ENCODE measurements at regions not wholly inside any gene's neighbourhood (a gene's known extent, or its start where the extent isn't known, plus 50 kb on each side); places are given as distances from the start of the nearest gene placed in this dataset.

DNA sequence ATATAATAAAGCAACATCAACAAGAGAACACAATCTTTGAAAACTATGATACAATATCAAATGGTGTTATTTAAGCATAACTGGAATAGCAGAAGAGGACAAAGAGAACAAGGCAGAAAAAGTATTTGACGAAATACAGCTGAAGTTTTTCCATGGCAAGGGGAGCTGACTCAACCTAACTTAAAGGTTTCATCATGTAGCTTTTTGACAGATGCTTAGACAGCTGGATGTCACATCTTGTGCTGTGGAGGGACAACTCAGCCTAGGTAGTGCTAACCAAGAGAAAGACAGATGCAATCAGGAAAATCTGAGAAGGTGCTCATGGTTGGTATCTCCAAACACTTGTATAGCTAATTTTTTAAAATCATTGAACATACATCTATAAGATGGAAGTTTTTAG, 208.2 kb downstream of the TFEC start:
- Mint-ChIP-seq H3K36me3 (ENCODE audit: insufficient read depth, unreplicated experiment) (no peaks in the 10 kb centered on the region), H3K27me3 (ENCODE audit: insufficient read depth, unreplicated experiment) (peaks cover 78% of the 10 kb centered on the region), H3K4me3 (ENCODE audit: unreplicated experiment) (no peak overlapping the region), H3K27ac (ENCODE audit: low read depth, unreplicated experiment) (no peak overlapping the region), H3K9me3 (ENCODE audit: unreplicated experiment) (no peaks in the 10 kb centered on the region), H3K4me1 (ENCODE audit: insufficient read depth, unreplicated experiment) (no peaks in the 10 kb centered on the region)
- no peak for DNase-seq (ENCODE audit: unreplicated experiment)
- ChIA-PET POLR2A (no interaction called here), CTCF (interaction anchor here (1.0 kb wide), 1 partner anchor 142 kb away, joined by 3 read pairs; no protein-coding TSS in a partner anchor)
- BruUV-seq (replicated peaks), result no TSS peak
- intact Hi-C loops (cut with micrococcal nuclease), result no loop called here
- TF ChIP-seq, protein P1, sequence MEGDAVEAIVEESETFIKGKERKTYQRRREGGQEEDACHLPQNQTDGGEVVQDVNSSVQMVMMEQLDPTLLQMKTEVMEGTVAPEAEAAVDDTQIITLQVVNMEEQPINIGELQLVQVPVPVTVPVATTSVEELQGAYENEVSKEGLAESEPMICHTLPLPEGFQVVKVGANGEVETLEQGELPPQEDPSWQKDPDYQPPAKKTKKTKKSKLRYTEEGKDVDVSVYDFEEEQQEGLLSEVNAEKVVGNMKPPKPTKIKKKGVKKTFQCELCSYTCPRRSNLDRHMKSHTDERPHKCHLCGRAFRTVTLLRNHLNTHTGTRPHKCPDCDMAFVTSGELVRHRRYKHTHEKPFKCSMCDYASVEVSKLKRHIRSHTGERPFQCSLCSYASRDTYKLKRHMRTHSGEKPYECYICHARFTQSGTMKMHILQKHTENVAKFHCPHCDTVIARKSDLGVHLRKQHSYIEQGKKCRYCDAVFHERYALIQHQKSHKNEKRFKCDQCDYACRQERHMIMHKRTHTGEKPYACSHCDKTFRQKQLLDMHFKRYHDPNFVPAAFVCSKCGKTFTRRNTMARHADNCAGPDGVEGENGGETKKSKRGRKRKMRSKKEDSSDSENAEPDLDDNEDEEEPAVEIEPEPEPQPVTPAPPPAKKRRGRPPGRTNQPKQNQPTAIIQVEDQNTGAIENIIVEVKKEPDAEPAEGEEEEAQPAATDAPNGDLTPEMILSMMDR (IDR thresholded peaks at IDR 0.05; ENCODE audit: unreplicated experiment), result no peak

- ChIA-PET POLR2A (no interaction called here), CTCF (interaction anchor here (0.6 kb wide), 1 partner anchor 80 kb away, joined by 3 read pairs; no protein-coding TSS in a partner anchor)
- Mint-ChIP-seq H3K36me3 (ENCODE audit: insufficient read depth, unreplicated experiment) (no peaks in the 10 kb centered on the region), H3K27ac (ENCODE audit: low read depth, unreplicated experiment) (no peak overlapping the region), H3K9me3 (ENCODE audit: unreplicated experiment) (no peaks in the 10 kb centered on the region), H3K27me3 (ENCODE audit: insufficient read depth, unreplicated experiment) (peaks cover 86% of the 10 kb centered on the region), H3K4me3 (ENCODE audit: unreplicated experiment) (no peak overlapping the region), H3K4me1 (ENCODE audit: insufficient read depth, unreplicated experiment) (no peaks in the 10 kb centered on the region)
- DNase-seq (ENCODE audit: unreplicated experiment), result no peak
- no TSS peak for BruUV-seq (replicated peaks)
- TF ChIP-seq, protein P1 (IDR thresholded peaks at IDR 0.05; ENCODE audit: unreplicated experiment), result no peak
- intact Hi-C loops (cut with micrococcal nuclease), result no loop called here
These were observed 214.1 kb downstream of the TFEC start for GRCh38 chr7:115816318-115816974.

GRCh38 chr7:115812794-115813193, 217.8 kb downstream of the TFEC start:
- no peaks in the 10 kb centered on the region for H3K4me1 Mint-ChIP-seq (ENCODE audit: insufficient read depth, unreplicated experiment)
- H3K9me3 Mint-ChIP-seq (ENCODE audit: unreplicated experiment), result no peaks in the 10 kb centered on the region
- BruUV-seq (replicated peaks), result no TSS peak
- intact Hi-C loops (cut with micrococcal nuclease), result no loop called here
- H3K27me3 Mint-ChIP-seq (ENCODE audit: insufficient read depth, unreplicated experiment), result peaks cover 92% of the 10 kb centered on the region
- no peak overlapping the region for H3K4me3 Mint-ChIP-seq (ENCODE audit: unreplicated experiment)
- DNase-seq (ENCODE audit: unreplicated experiment), result no peak
- no peak overlapping the region for H3K27ac Mint-ChIP-seq (ENCODE audit: low read depth, unreplicated experiment)
- TF ChIP-seq, protein P1 (IDR thresholded peaks at IDR 0.05; ENCODE audit: unreplicated experiment), result no peak
- ChIA-PET POLR2A (no interaction called here), CTCF (no interaction called here)
- no peaks in the 10 kb centered on the region for H3K36me3 Mint-ChIP-seq (ENCODE audit: insufficient read depth, unreplicated experiment)

DNA sequence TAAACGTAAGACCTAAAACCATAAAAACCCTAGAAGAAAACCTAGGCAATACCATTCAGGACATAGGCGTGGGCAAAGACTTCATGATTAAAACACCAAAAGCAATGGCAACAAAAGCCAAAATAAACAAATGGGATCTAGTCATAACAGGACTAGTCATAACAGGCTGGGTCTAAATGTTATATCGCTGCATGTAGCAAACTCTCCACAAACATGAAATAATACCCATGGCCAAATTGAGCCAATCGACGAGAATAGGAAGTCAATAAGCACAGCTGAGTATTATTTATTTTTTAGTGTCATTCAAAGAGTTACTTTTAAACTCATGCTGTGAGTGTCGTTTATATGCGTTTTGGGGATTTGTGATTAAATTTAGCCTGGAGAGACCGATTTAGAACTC, 225.1 kb downstream of the TFEC start:
- TF ChIP-seq, protein P1 (IDR thresholded peaks at IDR 0.05; ENCODE audit: unreplicated experiment), result no peak
- CTCF ChIA-PET, result interaction anchor here (0.6 to 0.9 kb wide), 2 partner anchors 30 to 1806 kb away, joined by 3 read pairs; no protein-coding TSS in a partner anchor
- H3K27ac Mint-ChIP-seq (ENCODE audit: low read depth, unreplicated experiment), result no peak overlapping the region

More for the DNA sequence above, 225.1 kb downstream of the TFEC start:
- Mint-ChIP-seq H3K4me3 (ENCODE audit: unreplicated experiment) (no peak overlapping the region), H3K27me3 (ENCODE audit: insufficient read depth, unreplicated experiment) (peaks cover 89% of the 10 kb centered on the region), H3K9me3 (ENCODE audit: unreplicated experiment) (no peaks in the 10 kb centered on the region), H3K4me1 (ENCODE audit: insufficient read depth, unreplicated experiment) (no peaks in the 10 kb centered on the region), H3K36me3 (ENCODE audit: insufficient read depth, unreplicated experiment) (no peaks in the 10 kb centered on the region)
- DNase-seq (ENCODE audit: unreplicated experiment), result peak; percentile 12
- BruUV-seq (replicated peaks), result no TSS peak
- intact Hi-C loops (cut with micrococcal nuclease), result no loop called here
- POLR2A ChIA-PET, result no interaction called here
